ENCODE measurements at regions not wholly inside any gene's neighbourhood (a gene's known extent, or its start where the extent isn't known, plus 50 kb on each side); places are given as distances from the start of the nearest gene placed in this dataset.
A peak's percentile ranks its signal among the peaks of the same experiment; 100 is the strongest.

DNA sequence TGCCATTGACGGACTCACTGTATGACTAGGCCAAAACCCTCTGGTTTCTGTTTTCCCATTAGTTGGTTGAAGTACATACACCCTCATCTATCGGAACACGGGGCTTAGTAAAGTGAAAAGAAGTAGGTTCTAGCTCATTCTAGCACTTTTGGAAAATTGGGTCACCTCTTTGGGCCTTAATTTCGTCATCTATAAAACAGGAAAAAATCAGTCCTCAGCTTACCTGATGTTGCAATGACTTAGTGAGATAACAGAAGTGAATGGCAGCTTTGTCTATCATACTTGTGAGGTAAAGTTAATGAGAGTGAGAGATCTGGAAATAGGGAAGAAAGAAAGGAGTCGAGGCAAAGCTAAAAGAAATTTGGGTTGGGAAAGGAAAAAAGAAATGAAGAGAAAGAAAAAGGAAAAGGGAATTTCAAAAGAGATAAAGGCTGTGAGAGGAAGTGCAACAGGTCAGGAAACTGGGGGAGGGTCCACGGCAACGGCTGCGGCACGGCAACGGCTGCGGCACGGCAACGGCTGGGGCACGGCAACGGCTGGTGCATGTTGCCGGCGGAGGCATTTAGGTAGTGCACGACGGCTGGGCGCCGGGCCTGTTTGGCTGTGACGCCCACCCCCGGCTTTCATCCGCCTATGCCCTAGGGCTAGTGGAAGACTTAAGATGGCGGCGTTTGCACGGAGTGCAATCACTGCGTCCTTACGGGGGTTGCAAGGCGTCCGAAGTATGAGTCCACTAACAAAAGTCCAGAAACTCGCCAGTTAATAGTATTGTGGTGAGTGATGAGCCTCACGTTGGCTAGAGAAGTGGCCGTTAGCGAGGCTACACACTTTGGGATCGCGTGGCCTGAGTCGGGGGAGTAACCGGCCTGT lies 91.4 kb upstream of the XIST start (continued):
- TF ChIP-seq, protein P1, sequence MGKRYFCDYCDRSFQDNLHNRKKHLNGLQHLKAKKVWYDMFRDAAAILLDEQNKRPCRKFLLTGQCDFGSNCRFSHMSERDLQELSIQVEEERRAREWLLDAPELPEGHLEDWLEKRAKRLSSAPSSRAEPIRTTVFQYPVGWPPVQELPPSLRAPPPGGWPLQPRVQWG (CRISPR knock-in tag; IDR thresholded peaks at IDR 0.05; ENCODE audit: borderline replicate concordance, low read depth), result no peak
- no peak for TF ChIP-seq SRSF9 (IDR thresholded peaks at IDR 0.05; ENCODE audit: borderline replicate concordance, insufficient read depth, low read depth, low read length, poor library complexity, severe bottlenecking)
- TF ChIP-seq ZNF326 (CRISPR knock-in tag; IDR thresholded peaks at IDR 0.05; ENCODE audit: borderline replicate concordance), result no peak
- TF ChIP-seq, protein P2, sequence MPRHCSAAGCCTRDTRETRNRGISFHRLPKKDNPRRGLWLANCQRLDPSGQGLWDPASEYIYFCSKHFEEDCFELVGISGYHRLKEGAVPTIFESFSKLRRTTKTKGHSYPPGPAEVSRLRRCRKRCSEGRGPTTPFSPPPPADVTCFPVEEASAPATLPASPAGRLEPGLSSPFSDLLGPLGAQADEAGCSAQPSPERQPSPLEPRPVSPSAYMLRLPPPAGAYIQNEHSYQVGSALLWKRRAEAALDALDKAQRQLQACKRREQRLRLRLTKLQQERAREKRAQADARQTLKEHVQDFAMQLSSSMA (CRISPR knock-in tag; IDR thresholded peaks at IDR 0.05), result peak; percentile 48; the same call in 1 of the 2 replicates
- peak; percentile 15; the same call in 1 of the 2 replicates for TF ChIP-seq ZNF44 (CRISPR knock-in tag; IDR thresholded peaks at IDR 0.05)
- no peak for TF ChIP-seq RNF2 (conservative IDR thresholded peaks at IDR 0.05; ENCODE audit: low read depth)
- TF ChIP-seq REL (CRISPR knock-in tag; conservative IDR thresholded peaks at IDR 0.05), result no peak
- TF ChIP-seq, protein P3, sequence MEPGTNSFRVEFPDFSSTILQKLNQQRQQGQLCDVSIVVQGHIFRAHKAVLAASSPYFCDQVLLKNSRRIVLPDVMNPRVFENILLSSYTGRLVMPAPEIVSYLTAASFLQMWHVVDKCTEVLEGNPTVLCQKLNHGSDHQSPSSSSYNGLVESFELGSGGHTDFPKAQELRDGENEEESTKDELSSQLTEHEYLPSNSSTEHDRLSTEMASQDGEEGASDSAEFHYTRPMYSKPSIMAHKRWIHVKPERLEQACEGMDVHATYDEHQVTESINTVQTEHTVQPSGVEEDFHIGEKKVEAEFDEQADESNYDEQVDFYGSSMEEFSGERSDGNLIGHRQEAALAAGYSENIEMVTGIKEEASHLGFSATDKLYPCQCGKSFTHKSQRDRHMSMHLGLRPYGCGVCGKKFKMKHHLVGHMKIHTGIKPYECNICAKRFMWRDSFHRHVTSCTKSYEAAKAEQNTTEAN (CRISPR knock-in tag; conservative IDR thresholded peaks at IDR 0.05), result no peak
- no peak for TF ChIP-seq MAFK (conservative IDR thresholded peaks at IDR 0.05 in 1 of 2, IDR thresholded peaks at IDR 0.05 in 1 of 2; ENCODE audit: low read length in 2 of 2)
- TF ChIP-seq, protein P4, sequence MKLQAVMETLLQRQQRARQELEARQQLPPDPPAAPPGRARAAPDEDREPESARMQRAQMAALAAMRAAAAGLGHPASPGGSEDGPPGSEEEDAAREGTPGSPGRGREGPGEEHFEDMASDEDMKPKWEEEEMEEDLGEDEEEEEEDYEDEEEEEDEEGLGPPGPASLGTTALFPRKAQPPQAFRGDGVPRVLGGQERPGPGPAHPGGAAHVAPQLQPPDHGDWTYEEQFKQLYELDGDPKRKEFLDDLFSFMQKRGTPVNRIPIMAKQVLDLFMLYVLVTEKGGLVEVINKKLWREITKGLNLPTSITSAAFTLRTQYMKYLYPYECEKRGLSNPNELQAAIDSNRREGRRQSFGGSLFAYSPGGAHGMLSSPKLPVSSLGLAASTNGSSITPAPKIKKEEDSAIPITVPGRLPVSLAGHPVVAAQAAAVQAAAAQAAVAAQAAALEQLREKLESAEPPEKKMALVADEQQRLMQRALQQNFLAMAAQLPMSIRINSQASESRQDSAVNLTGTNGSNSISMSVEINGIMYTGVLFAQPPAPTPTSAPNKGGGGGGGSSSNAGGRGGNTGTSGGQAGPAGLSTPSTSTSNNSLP (IDR thresholded peaks at IDR 0.05; ENCODE audit: low read depth, low read length), result 0 out of 2 replicates have a peak, but pooled peaks have one; percentile 31
- TF ChIP-seq TP53 (CRISPR knock-in tag; conservative IDR thresholded peaks at IDR 0.05), result no peak
- TF ChIP-seq MAZ (IDR thresholded peaks at IDR 0.05; ENCODE audit: borderline replicate concordance, low read depth, low read length), result peak; percentile 48; the same call in 1 of the 2 replicates
- TF ChIP-seq MAZ (CRISPR knock-in tag; IDR thresholded peaks at IDR 0.05; ENCODE audit: low read depth), result peak; percentile 65
- TF ChIP-seq ZFP36L1 (CRISPR knock-in tag; IDR thresholded peaks at IDR 0.05), result no peak
- TF ChIP-seq, protein P5, sequence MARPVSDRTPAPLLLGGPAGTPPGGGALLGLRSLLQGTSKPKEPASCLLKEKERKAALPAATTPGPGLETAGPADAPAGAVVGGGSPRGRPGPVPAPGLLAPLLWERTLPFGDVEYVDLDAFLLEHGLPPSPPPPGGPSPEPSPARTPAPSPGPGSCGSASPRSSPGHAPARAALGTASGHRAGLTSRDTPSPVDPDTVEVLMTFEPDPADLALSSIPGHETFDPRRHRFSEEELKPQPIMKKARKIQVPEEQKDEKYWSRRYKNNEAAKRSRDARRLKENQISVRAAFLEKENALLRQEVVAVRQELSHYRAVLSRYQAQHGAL (CRISPR knock-in tag; IDR thresholded peaks at IDR 0.05; ENCODE audit: not compliant biosample characterization), result no peak
